ENCODE measurements at regions not wholly inside any gene's neighbourhood (a gene's known extent, or its start where the extent isn't known, plus 50 kb on each side); places are given as distances from the start of the nearest gene placed in this dataset.

GRCh38 chr6:40904583-40905194, 134.3 kb downstream of the UNC5CL start:
- peaks cover 8 to 22% (median 13%) of the 10 kb centered on the region in 4 donors for H3K4me1 ChIP-seq
- TF ChIP-seq POLR2AphosphoS5 (IDR thresholded peaks at IDR 0.05) = no peak
- no peak overlapping the region for H3K27ac ChIP-seq (replicated peaks in 1 of 4)
- no peaks in the 10 kb centered on the region for H3K36me3 ChIP-seq
- no peaks in the 10 kb centered on the region for H3K9me3 ChIP-seq
- 86% methylated on average over 2 of the region's 2 CpGs for WGBS
- intact Hi-C loops (cut with DNase I) = no loop called here
- DNase-seq (ENCODE audit: extremely low spot score) = no peak
- no peak overlapping the region for H3K4me3 ChIP-seq
- H3K27me3 ChIP-seq = no peaks in the 10 kb centered on the region

GRCh38 chr6:40903456-40903855, 135.6 kb downstream of the UNC5CL start:
- no peak overlapping the region for H3K27ac ChIP-seq (replicated peaks in 1 of 4)
- TF ChIP-seq CTCF (IDR thresholded peaks at IDR 0.05) = no peak
- TF ChIP-seq EP300 (IDR thresholded peaks at IDR 0.05) = no peak
- TF ChIP-seq POLR2A (IDR thresholded peaks at IDR 0.05; ENCODE audit: low read depth) = no peak
- TF ChIP-seq POLR2AphosphoS5 (IDR thresholded peaks at IDR 0.05) = no peak
- H3K36me3 ChIP-seq = no peaks in the 10 kb centered on the region
- H3K4me3 ChIP-seq = no peak overlapping the region
- intact Hi-C loops (cut with DNase I) = no loop called here
- H3K27me3 ChIP-seq = no peaks in the 10 kb centered on the region
- no peak for DNase-seq (ENCODE audit: extremely low spot score)
- 50% methylated on average over 1 of the region's 1 CpG for WGBS
- no peaks in the 10 kb centered on the region for H3K9me3 ChIP-seq
- peaks cover 8 to 22% (median 13%) of the 10 kb centered on the region in 4 donors for H3K4me1 ChIP-seq

- no peak for DNase-seq (ENCODE audit: extremely low spot score)
- Histone ChIP-seq H3K27me3 (no peaks in the 10 kb centered on the region), H3K27ac (replicated peaks in 1 of 4) (peak overlapping the region in 1 of 4 donors; percentile 1), H3K4me3 (no peak overlapping the region), H3K9me3 (no peaks in the 10 kb centered on the region), H3K36me3 (no peaks in the 10 kb centered on the region), H3K4me1 (peaks cover 5 to 18% (median 8%) of the 10 kb centered on the region in 4 donors)
- WGBS = 80% methylated on average over 1 of the region's 1 CpG
- intact Hi-C loops (cut with DNase I) = no loop called here
- TF ChIP-seq CTCF (IDR thresholded peaks at IDR 0.05) = no peak
- TF ChIP-seq EP300 (IDR thresholded peaks at IDR 0.05) = no peak
- no peak for TF ChIP-seq POLR2AphosphoS5 (IDR thresholded peaks at IDR 0.05)
- no peak for TF ChIP-seq POLR2A (IDR thresholded peaks at IDR 0.05; ENCODE audit: low read depth)
Observed at GRCh38 chr6:40901322-40902055, 137.5 kb downstream of the UNC5CL start.

- H3K4me1 ChIP-seq = peaks cover 5 to 19% (median 8%) of the 10 kb centered on the region in 4 donors
- DNase-seq (ENCODE audit: extremely low spot score) = no peak
- no peak for TF ChIP-seq POLR2AphosphoS5 (IDR thresholded peaks at IDR 0.05)
- no peaks in the 10 kb centered on the region for H3K27me3 ChIP-seq
- no peak overlapping the region for H3K4me3 ChIP-seq
- 57% methylated on average over 5 of the region's 5 CpGs for WGBS
- intact Hi-C loops (cut with DNase I) = no loop called here
- no peaks in the 10 kb centered on the region for H3K36me3 ChIP-seq
- no peaks in the 10 kb centered on the region for H3K9me3 ChIP-seq
- H3K27ac ChIP-seq (replicated peaks in 1 of 4) = peak overlapping the region in 1 of 4 donors; percentile 1
Observed at GRCh38 chr6:40900791-40901190, 138.2 kb downstream of the UNC5CL start.

- H3K4me1 ChIP-seq = peaks cover 10 to 19% (median 11%) of the 10 kb centered on the region in 4 donors
- no peak overlapping the region for H3K4me3 ChIP-seq
- H3K27me3 ChIP-seq = no peaks in the 10 kb centered on the region
- TF ChIP-seq CTCF (IDR thresholded peaks at IDR 0.05) (no peak), POLR2A (IDR thresholded peaks at IDR 0.05; ENCODE audit: low read depth) (no peak), EP300 (IDR thresholded peaks at IDR 0.05) (no peak), POLR2AphosphoS5 (IDR thresholded peaks at IDR 0.05) (no peak)
- DNase-seq (ENCODE audit: extremely low spot score) = no peak
- H3K27ac ChIP-seq (replicated peaks in 1 of 4) = no peak overlapping the region
- H3K9me3 ChIP-seq = no peaks in the 10 kb centered on the region
- H3K36me3 ChIP-seq = no peaks in the 10 kb centered on the region
- intact Hi-C loops (cut with DNase I) = no loop called here
- 79% methylated on average over 7 of the region's 7 CpGs for WGBS
Observed at GRCh38 chr6:40899684-40900155, 139.3 kb downstream of the UNC5CL start.
